Choroid plexus epithelial cell (primary cell): ENCODE measurements at regions not wholly inside any gene's neighbourhood (a gene's known extent, or its start where the extent isn't known, plus 50 kb on each side); places are given as distances from the start of the nearest gene placed in this dataset.

Experiments
- DNase-seq: peaks from one replicate; pipeline ENCODE4 v3.0.0-alpha.2; 2010; ENCODE audit warnings: low read depth
- H3K4me3 ChIP-seq: 2 replicates; pipeline ENCODE4 v1.5.1; 2011; ENCODE audit warnings: low read depth, mild to moderate bottlenecking, control low read depth, low read length, moderate library complexity
- CTCF ChIP-seq: conservative IDR thresholded peaks from 2 replicates; pipeline ENCODE4 v1.5.1; 2011; ENCODE audit warnings: low read depth, mild to moderate bottlenecking, control low read depth, inconsistent platforms, low read length, moderate library complexity

GRCh38 chr15:81074773-81075172 lies 59.3 kb upstream of the CFAP161 start:
- H3K4me3 ChIP-seq, result no peak overlapping the region
- no peak for DNase-seq
- no peak for TF ChIP-seq CTCF

DNA sequence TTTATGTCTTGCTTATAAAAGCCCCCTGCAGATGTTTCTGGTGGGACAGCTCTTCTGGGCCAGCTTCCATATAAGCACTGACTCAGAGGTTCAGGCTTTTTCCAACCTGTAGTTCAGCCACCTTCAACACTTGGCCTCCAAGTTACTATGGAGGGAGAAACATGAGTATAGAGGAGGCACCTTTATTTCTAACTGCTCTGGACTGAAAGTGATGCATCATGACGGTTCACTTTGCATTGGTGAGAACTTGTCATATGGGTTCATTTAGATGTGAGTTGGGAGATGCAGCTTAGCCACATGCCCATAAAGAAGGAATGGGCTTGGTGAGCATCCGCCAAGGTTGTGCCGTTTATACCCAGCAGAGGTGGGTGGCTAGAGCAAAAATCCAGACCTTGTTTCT lies 58.8 kb upstream of the CFAP161 start:
- TF ChIP-seq CTCF, result no peak
- no peak for DNase-seq
- H3K4me3 ChIP-seq, result no peak overlapping the region

- DNase-seq, result no peak
Measured at GRCh38 chr15:81080996-81081395, 53.1 kb upstream of the CFAP161 start.

DNA sequence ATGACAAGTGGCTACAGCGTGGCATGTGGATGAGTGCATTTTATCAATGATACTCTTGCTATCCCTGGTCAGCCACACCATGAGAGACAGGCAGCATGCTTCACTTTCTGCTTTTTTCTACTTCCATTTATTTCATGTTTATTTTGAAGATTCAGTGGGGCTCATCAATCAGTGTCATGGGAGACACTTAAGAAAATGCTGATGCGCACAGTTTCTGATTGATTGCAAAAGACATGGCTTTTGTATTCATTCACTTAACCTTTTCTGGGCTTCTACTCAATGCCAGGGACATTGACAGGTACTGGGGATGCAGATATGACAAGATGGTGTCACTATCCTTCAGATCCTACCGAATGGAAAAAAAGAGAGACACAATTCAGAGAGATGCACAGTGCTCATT lies 50.9 kb upstream of the CFAP161 start:
- no peak for DNase-seq
- no peak for TF ChIP-seq CTCF
- H3K4me3 ChIP-seq, result no peak overlapping the region

More at GRCh38 chr15:81080996-81081395, 53.1 kb upstream of the CFAP161 start:
- no peak for TF ChIP-seq CTCF
- no peak overlapping the region for H3K4me3 ChIP-seq
